ENCODE measurements at regions not wholly inside any gene's neighbourhood (a gene's known extent, or its start where the extent isn't known, plus 50 kb on each side); places are given as distances from the start of the nearest gene placed in this dataset.

GRCh38 chr5:164053123-164053522, 547.7 kb downstream of the MAT2B start:
- Histone ChIP-seq H3K36me3 (ENCODE audit: control insufficient read depth in 2 of 2, extremely low read depth in 1 of 2, insufficient read depth in 2 of 2, low read length in 2 of 2) (no peaks in the 10 kb centered on the region), H3K27me3 (ENCODE audit: control insufficient read depth, extremely low read depth, insufficient read depth, low read length) (no peaks in the 10 kb centered on the region), H2AFZ (ENCODE audit: control insufficient read depth, low read length) (no peak overlapping the region), H3K4me1 (ENCODE audit: control insufficient read depth, extremely low read depth, insufficient read depth, low read length) (no peaks in the 10 kb centered on the region), H3K9ac (ENCODE audit: control insufficient read depth, extremely low read depth, insufficient read depth, low read length) (no peak overlapping the region), H3K4me3 (ENCODE audit: control insufficient read depth in 2 of 3, extremely low read depth in 1 of 3, insufficient read depth in 2 of 3, low read depth in 1 of 3, low read length in 3 of 3) (no peak overlapping the region), H3K9me1 (ENCODE audit: control insufficient read depth, extremely low read depth, insufficient read depth, low read length) (no peaks in the 10 kb centered on the region), H4K20me1 (ENCODE audit: control insufficient read depth, extremely low read depth, insufficient read depth, low read length) (no peaks in the 10 kb centered on the region), H3K27ac (ENCODE audit: control insufficient read depth, insufficient read depth, low read length) (no peak overlapping the region), H3K79me2 (ENCODE audit: control insufficient read depth, insufficient read depth, low read length) (no peaks in the 10 kb centered on the region), H3K4me2 (ENCODE audit: control insufficient read depth, extremely low read depth, insufficient read depth, low read depth, low read length) (no peak overlapping the region), H3K9me3 (ENCODE audit: control insufficient read depth, low read depth, low read length) (no peaks in the 10 kb centered on the region)
- DNase-seq (ENCODE audit: low read depth, low spot score) (no peak), FAIRE-seq (no peak)
- no peak for TF ChIP-seq EZH2 (IDR thresholded peaks at IDR 0.05; ENCODE audit: low read length)
- no peak for TF ChIP-seq CTCF (optimal IDR thresholded peaks at IDR 0.05 in 1 of 3, IDR thresholded peaks at IDR 0.05 in 1 of 3, conservative IDR thresholded peaks at IDR 0.05 in 1 of 3; ENCODE audit: extremely low read depth in 1 of 3, insufficient read depth in 2 of 3, low read length in 3 of 3)
- dilution Hi-C loops (cut with MboI; ENCODE audit: extremely low pct_ligation_motif_present, low sequenced_read_pairs) = no loop called here

GRCh38 chr5:164054461-164054860, 549.0 kb downstream of the MAT2B start:
- no peak for FAIRE-seq
- H3K4me1 ChIP-seq (ENCODE audit: control insufficient read depth, extremely low read depth, insufficient read depth, low read length) = no peaks in the 10 kb centered on the region
- dilution Hi-C loops (cut with MboI; ENCODE audit: extremely low pct_ligation_motif_present, low sequenced_read_pairs) = no loop called here
- H3K4me2 ChIP-seq (ENCODE audit: control insufficient read depth, extremely low read depth, insufficient read depth, low read depth, low read length) = no peak overlapping the region
- H2AFZ ChIP-seq (ENCODE audit: control insufficient read depth, low read length) = no peak overlapping the region
- H3K36me3 ChIP-seq (ENCODE audit: control insufficient read depth in 2 of 2, extremely low read depth in 1 of 2, insufficient read depth in 2 of 2, low read length in 2 of 2) = no peaks in the 10 kb centered on the region
- no peaks in the 10 kb centered on the region for H3K79me2 ChIP-seq (ENCODE audit: control insufficient read depth, insufficient read depth, low read length)
- no peak overlapping the region for H3K4me3 ChIP-seq (ENCODE audit: control insufficient read depth in 2 of 3, extremely low read depth in 1 of 3, insufficient read depth in 2 of 3, low read depth in 1 of 3, low read length in 3 of 3)
- H3K27me3 ChIP-seq (ENCODE audit: control insufficient read depth, extremely low read depth, insufficient read depth, low read length) = no peaks in the 10 kb centered on the region
- H3K27ac ChIP-seq (ENCODE audit: control insufficient read depth, insufficient read depth, low read length) = no peak overlapping the region
- no peaks in the 10 kb centered on the region for H4K20me1 ChIP-seq (ENCODE audit: control insufficient read depth, extremely low read depth, insufficient read depth, low read length)
- TF ChIP-seq CTCF (optimal IDR thresholded peaks at IDR 0.05 in 1 of 3, IDR thresholded peaks at IDR 0.05 in 1 of 3, conservative IDR thresholded peaks at IDR 0.05 in 1 of 3; ENCODE audit: extremely low read depth in 1 of 3, insufficient read depth in 2 of 3, low read length in 3 of 3) = no peak
- no peak for TF ChIP-seq EZH2 (IDR thresholded peaks at IDR 0.05; ENCODE audit: low read length)
- H3K9me3 ChIP-seq (ENCODE audit: control insufficient read depth, low read depth, low read length) = no peaks in the 10 kb centered on the region
- H3K9me1 ChIP-seq (ENCODE audit: control insufficient read depth, extremely low read depth, insufficient read depth, low read length) = no peaks in the 10 kb centered on the region
- no peak overlapping the region for H3K9ac ChIP-seq (ENCODE audit: control insufficient read depth, extremely low read depth, insufficient read depth, low read length)
- no peak for DNase-seq (ENCODE audit: low read depth, low spot score)

Data from keratinocyte (primary cell).